Liver (tissue), 7 donors: ENCODE measurements at regions not wholly inside any gene's neighbourhood (a gene's known extent, or its start where the extent isn't known, plus 50 kb on each side); places are given as distances from the start of the nearest gene placed in this dataset.

ENCODE experiments used
- DNase-seq: peaks from one replicate; pipeline ENCODE4 v3.0.0-alpha.2; 2017; ENCODE audit warnings: low spot score
- H3K27ac ChIP-seq, 2 donors: one replicate each; pipeline ENCODE4 v1.7.0; 2013; ENCODE audit warnings: inconsistent platforms in 2 of 2, low read length in 2 of 2, control low read depth in 1 of 2, low read depth in 1 of 2, mild to moderate bottlenecking in 1 of 2
- H3K27me3 ChIP-seq, 4 donors: one replicate each; pipeline versions ENCODE4 v1.6.1 to v1.7.0; 2013; ENCODE audit warnings: low read length in 3 of 4, inconsistent platforms in 1 of 4, mild to moderate bottlenecking in 1 of 4, moderate library complexity in 1 of 4; ENCODE audit not compliant: control insufficient read depth in 4 of 4, insufficient read depth in 4 of 4
- H3K36me3 ChIP-seq, 4 donors: one replicate each; pipeline versions ENCODE4 v1.6.1 to v1.7.0; 2013; ENCODE audit warnings: low read length in 3 of 4, mild to moderate bottlenecking in 3 of 4, low read depth in 1 of 4, moderate library complexity in 1 of 4; ENCODE audit not compliant: control insufficient read depth in 4 of 4, insufficient read depth in 3 of 4
- H3K4me1 ChIP-seq, 4 donors: one replicate each; pipeline versions ENCODE4 v1.6.1 to v1.7.0; 2013; ENCODE audit warnings: low read length in 3 of 4, mild to moderate bottlenecking in 3 of 4, moderate library complexity in 1 of 4; ENCODE audit not compliant: control insufficient read depth in 4 of 4, insufficient read depth in 4 of 4
- H3K4me3 ChIP-seq, 3 donors: one replicate each; pipeline versions ENCODE4 v1.6.1 to v1.7.0; 2013; ENCODE audit warnings: low read length in 3 of 3, control low read depth in 1 of 3, low read depth in 1 of 3, mild to moderate bottlenecking in 1 of 3
- H3K9ac ChIP-seq, 2 donors: one replicate each; pipeline ENCODE4 v1.7.0; 2013; ENCODE audit warnings: low read length in 2 of 2, mild to moderate bottlenecking in 2 of 2, moderate library complexity in 2 of 2, control low read depth in 1 of 2, low read depth in 1 of 2
- H3K9me3 ChIP-seq, 4 donors: one replicate each; pipeline versions ENCODE4 v1.6.1 to v1.7.0; 2013; ENCODE audit warnings: low read length in 3 of 4; ENCODE audit not compliant: control insufficient read depth in 4 of 4
- EGR1 ChIP-seq, 2 donors: IDR thresholded peaks; 2 replicates each; pipeline ENCODE4 v1.6.1; 2016 to 2018; ENCODE audit warnings: antibody characterized with exemption in 2 of 2, low read depth in 2 of 2
- FOXA1 ChIP-seq: IDR thresholded peaks from 2 replicates; pipeline ENCODE4 v1.6.1; 2016; ENCODE audit warnings: antibody characterized with exemption
- FOXA2 ChIP-seq: IDR thresholded peaks from 2 replicates; pipeline ENCODE4 v1.6.1; 2016; ENCODE audit warnings: antibody characterized with exemption
- HNF4A ChIP-seq, 2 donors: conservative IDR thresholded peaks; 2 replicates each; pipeline ENCODE4 v1.6.1; 2016; ENCODE audit warnings: antibody characterized with exemption in 2 of 2, mild to moderate bottlenecking in 2 of 2
- HNF4G ChIP-seq: IDR thresholded peaks from 2 replicates; pipeline ENCODE4 v1.6.1; 2016; ENCODE audit warnings: antibody characterized with exemption
- NR2F2 ChIP-seq: IDR thresholded peaks from 2 replicates; pipeline ENCODE4 v1.6.1; 2016; ENCODE audit warnings: antibody characterized with exemption
- RAD21 ChIP-seq, 2 donors: IDR thresholded peaks; 2 replicates each; pipeline ENCODE4 v1.6.1; 2016; ENCODE audit warnings: antibody characterized with exemption in 2 of 2, mild to moderate bottlenecking in 2 of 2
- SP1 ChIP-seq: IDR thresholded peaks from 2 replicates; pipeline ENCODE4 v1.6.1; 2018; ENCODE audit warnings: antibody characterized with exemption, mild to moderate bottlenecking
- TAF1 ChIP-seq: conservative IDR thresholded peaks from 2 replicates; pipeline ENCODE4 v1.6.1; 2016; ENCODE audit warnings: antibody characterized with exemption, mild to moderate bottlenecking
- YY1 ChIP-seq: IDR thresholded peaks from 2 replicates; pipeline ENCODE4 v1.6.1; 2016; ENCODE audit warnings: antibody characterized with exemption, mild to moderate bottlenecking
- ZBTB33 ChIP-seq: IDR thresholded peaks from 2 replicates; pipeline ENCODE4 v1.6.1; 2016; ENCODE audit warnings: antibody characterized with exemption
- WGBS: extraction: QIAGEN DNeasy Blood & Tissue Kit; methylation state at CpG from one replicate; pipeline ENCODE4 v1.1.7; 2013; 5-methylcytosine and 5-hydroxymethylcytosine counted together
- TF ChIP-seq, protein P1 (sequence below): IDR thresholded peaks from 2 replicates; pipeline ENCODE4 v1.6.1; 2016; ENCODE audit warnings: antibody characterized with exemption, mild to moderate bottlenecking
- TF ChIP-seq, protein P2 (sequence below): IDR thresholded peaks from 2 replicates; pipeline ENCODE4 v1.6.1; 2016; ENCODE audit warnings: antibody characterized with exemption
- TF ChIP-seq, protein P3 (sequence below): IDR thresholded peaks from 2 replicates; pipeline ENCODE4 v1.6.1; 2016; ENCODE audit warnings: antibody characterized with exemption
- donor health status: healthy.
- donor health status: healthy.
- donor health status: healthy.
- donor health status: healthy.

- Histone ChIP-seq H3K4me1 (no peaks in the 10 kb centered on the region), H3K9me3 (no peaks in the 10 kb centered on the region), H3K27ac (no peak overlapping the region), H3K4me3 (no peak overlapping the region), H3K27me3 (no peaks in the 10 kb centered on the region), H3K9ac (no peak overlapping the region), H3K36me3 (no peaks in the 10 kb centered on the region)
- TF ChIP-seq TAF1 (no peak), ZBTB33 (no peak)
- TF ChIP-seq, protein P1, sequence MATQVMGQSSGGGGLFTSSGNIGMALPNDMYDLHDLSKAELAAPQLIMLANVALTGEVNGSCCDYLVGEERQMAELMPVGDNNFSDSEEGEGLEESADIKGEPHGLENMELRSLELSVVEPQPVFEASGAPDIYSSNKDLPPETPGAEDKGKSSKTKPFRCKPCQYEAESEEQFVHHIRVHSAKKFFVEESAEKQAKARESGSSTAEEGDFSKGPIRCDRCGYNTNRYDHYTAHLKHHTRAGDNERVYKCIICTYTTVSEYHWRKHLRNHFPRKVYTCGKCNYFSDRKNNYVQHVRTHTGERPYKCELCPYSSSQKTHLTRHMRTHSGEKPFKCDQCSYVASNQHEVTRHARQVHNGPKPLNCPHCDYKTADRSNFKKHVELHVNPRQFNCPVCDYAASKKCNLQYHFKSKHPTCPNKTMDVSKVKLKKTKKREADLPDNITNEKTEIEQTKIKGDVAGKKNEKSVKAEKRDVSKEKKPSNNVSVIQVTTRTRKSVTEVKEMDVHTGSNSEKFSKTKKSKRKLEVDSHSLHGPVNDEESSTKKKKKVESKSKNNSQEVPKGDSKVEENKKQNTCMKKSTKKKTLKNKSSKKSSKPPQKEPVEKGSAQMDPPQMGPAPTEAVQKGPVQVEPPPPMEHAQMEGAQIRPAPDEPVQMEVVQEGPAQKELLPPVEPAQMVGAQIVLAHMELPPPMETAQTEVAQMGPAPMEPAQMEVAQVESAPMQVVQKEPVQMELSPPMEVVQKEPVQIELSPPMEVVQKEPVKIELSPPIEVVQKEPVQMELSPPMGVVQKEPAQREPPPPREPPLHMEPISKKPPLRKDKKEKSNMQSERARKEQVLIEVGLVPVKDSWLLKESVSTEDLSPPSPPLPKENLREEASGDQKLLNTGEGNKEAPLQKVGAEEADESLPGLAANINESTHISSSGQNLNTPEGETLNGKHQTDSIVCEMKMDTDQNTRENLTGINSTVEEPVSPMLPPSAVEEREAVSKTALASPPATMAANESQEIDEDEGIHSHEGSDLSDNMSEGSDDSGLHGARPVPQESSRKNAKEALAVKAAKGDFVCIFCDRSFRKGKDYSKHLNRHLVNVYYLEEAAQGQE, result no peak
- WGBS, result 92% methylated on average over 3 of the region's 3 CpGs
- DNase-seq, result no peak
Measured at GRCh38 chr13:74191410-74191809, 57.2 kb upstream of the KLF12 start.

- Histone ChIP-seq H3K4me1 (no peaks in the 10 kb centered on the region), H3K4me3 (no peak overlapping the region), H3K36me3 (no peaks in the 10 kb centered on the region), H3K27me3 (no peaks in the 10 kb centered on the region), H3K27ac (no peak overlapping the region), H3K9ac (no peak overlapping the region), H3K9me3 (no peaks in the 10 kb centered on the region)
- 69% methylated on average over 1 of the region's 1 CpG for WGBS
- TF ChIP-seq RAD21 (IDR thresholded peaks at IDR 0.05), result no peak
- no peak for TF ChIP-seq SP1
- TF ChIP-seq EGR1 (IDR thresholded peaks at IDR 0.05; ENCODE audit: low read depth in 2 of 2), result no peak
- TF ChIP-seq YY1, result no peak
- TF ChIP-seq HNF4G, result no peak
- TF ChIP-seq TAF1, result no peak
- TF ChIP-seq, protein P2, sequence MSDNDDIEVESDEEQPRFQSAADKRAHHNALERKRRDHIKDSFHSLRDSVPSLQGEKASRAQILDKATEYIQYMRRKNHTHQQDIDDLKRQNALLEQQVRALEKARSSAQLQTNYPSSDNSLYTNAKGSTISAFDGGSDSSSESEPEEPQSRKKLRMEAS, result no peak
- no peak for TF ChIP-seq FOXA2
- TF ChIP-seq NR2F2, result no peak
- TF ChIP-seq, protein P3, sequence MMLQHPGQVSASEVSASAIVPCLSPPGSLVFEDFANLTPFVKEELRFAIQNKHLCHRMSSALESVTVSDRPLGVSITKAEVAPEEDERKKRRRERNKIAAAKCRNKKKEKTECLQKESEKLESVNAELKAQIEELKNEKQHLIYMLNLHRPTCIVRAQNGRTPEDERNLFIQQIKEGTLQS, result no peak
- no peak for TF ChIP-seq ZBTB33
- TF ChIP-seq HNF4A (conservative IDR thresholded peaks at IDR 0.05), result no peak
- no peak for TF ChIP-seq FOXA1
- TF ChIP-seq, protein P1, result no peak
- no peak for DNase-seq
Measured at GRCh38 chr13:74190999-74191398, 56.8 kb upstream of the KLF12 start.
